ENCODE measurements at regions not wholly inside any gene's neighbourhood (a gene's known extent, or its start where the extent isn't known, plus 50 kb on each side); places are given as distances from the start of the nearest gene placed in this dataset.

DNA sequence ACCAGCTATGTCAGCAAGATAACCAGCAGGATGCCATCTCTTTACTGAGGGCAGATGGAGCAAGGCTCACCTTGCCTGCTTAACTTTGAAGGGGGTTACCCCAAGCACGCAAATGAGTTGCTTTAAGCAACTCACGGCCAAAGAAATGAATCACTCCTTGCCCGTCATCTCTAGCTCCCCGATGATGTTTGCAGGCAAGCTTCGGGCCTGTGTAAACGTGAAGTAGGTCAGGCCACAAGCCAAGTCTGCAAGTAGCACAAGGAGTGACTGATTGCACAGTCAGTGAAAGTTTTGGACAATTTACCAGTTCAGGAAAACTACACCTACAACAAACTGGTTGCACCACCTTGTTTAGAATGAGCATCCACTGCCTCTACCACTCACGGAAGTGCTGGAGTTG lies 699.7 kb upstream of the TBX3 start:
- TF ChIP-seq, protein P1, sequence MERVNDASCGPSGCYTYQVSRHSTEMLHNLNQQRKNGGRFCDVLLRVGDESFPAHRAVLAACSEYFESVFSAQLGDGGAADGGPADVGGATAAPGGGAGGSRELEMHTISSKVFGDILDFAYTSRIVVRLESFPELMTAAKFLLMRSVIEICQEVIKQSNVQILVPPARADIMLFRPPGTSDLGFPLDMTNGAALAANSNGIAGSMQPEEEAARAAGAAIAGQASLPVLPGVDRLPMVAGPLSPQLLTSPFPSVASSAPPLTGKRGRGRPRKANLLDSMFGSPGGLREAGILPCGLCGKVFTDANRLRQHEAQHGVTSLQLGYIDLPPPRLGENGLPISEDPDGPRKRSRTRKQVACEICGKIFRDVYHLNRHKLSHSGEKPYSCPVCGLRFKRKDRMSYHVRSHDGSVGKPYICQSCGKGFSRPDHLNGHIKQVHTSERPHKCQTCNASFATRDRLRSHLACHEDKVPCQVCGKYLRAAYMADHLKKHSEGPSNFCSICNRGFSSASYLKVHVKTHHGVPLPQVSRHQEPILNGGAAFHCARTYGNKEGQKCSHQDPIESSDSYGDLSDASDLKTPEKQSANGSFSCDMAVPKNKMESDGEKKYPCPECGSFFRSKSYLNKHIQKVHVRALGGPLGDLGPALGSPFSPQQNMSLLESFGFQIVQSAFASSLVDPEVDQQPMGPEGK (CRISPR knock-in tag; IDR thresholded peaks at IDR 0.05; ENCODE audit: borderline replicate concordance), result no peak
- TF ChIP-seq ARNTL (CRISPR knock-in tag; IDR thresholded peaks at IDR 0.05; ENCODE audit: borderline replicate concordance, low read depth) (no peak), ZC3H10 (CRISPR knock-in tag; IDR thresholded peaks at IDR 0.05) (no peak), TCF4 (CRISPR knock-in tag; IDR thresholded peaks at IDR 0.05; ENCODE audit: borderline replicate concordance) (no peak), ZNF70 (CRISPR knock-in tag; IDR thresholded peaks at IDR 0.05) (no peak), RARB (CRISPR knock-in tag; IDR thresholded peaks at IDR 0.05) (no peak), SNAI2 (CRISPR knock-in tag; IDR thresholded peaks at IDR 0.05) (no peak), ZFP30 (CRISPR knock-in tag; IDR thresholded peaks at IDR 0.05) (no peak), ZNF8 (CRISPR knock-in tag; IDR thresholded peaks at IDR 0.05) (no peak), ZFP3 (CRISPR knock-in tag; IDR thresholded peaks at IDR 0.05) (no peak), ISL1 (CRISPR knock-in tag; IDR thresholded peaks at IDR 0.05) (no peak)
- TF ChIP-seq, protein P2, sequence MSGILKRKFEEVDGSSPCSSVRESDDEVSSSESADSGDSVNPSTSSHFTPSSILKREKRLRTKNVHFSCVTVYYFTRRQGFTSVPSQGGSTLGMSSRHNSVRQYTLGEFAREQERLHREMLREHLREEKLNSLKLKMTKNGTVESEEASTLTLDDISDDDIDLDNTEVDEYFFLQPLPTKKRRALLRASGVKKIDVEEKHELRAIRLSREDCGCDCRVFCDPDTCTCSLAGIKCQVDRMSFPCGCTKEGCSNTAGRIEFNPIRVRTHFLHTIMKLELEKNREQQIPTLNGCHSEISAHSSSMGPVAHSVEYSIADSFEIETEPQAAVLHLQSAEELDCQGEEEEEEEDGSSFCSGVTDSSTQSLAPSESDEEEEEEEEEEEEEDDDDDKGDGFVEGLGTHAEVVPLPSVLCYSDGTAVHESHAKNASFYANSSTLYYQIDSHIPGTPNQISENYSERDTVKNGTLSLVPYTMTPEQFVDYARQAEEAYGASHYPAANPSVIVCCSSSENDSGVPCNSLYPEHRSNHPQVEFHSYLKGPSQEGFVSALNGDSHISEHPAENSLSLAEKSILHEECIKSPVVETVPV (CRISPR knock-in tag; IDR thresholded peaks at IDR 0.05), result no peak
